ENCODE measurements at regions not wholly inside any gene's neighbourhood (a gene's known extent, or its start where the extent isn't known, plus 50 kb on each side); places are given as distances from the start of the nearest gene placed in this dataset.
"Not testable (repeated sequence)": the region's sequence is repeated elsewhere in the genome, so short reads cannot be mapped to it uniquely, and the experiment has no call there.

- ATAC-seq = no peak
- Mint-ChIP-seq H3K27me3 (no peaks in the 10 kb centered on the region), H3K36me3 (ENCODE audit: low read depth) (no peaks in the 10 kb centered on the region), H3K4me3 (no peak overlapping the region), H3K4me1 (no peaks in the 10 kb centered on the region), H3K27ac (no peak overlapping the region), H3K9me3 (ENCODE audit: low read depth) (no peaks in the 10 kb centered on the region)
- POLR2A ChIA-PET = no interaction called here
- CTCF ChIA-PET = no interaction called here
- intact Hi-C loops (cut with DNase I, micrococcal nuclease) = no loop called here
- no peak for DNase-seq
Observed at GRCh38 chr4:188781655-188782054, 642.4 kb downstream of the TRIML1 start.

DNA sequence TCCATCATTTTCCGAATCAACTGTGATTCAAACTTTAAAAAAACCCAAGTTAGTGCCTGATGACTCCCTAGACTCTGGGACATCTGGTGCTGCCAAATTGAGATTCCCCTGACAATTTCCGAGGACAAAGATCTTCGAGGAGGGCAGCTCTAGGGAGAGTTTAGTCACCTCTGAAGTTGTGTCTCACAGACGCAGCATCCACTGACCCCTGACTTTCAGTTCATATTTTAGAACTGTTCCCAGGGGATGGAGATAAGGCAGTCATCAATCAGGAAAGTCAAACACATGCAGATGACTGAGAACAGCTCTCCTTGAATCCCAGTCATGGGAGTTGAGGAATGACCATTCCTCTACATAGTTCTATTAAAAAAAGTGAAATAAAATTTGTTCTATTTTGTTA lies 643.9 kb downstream of the TRIML1 start:
- Mint-ChIP-seq H3K27me3 (no peaks in the 10 kb centered on the region), H3K9me3 (ENCODE audit: low read depth) (no peaks in the 10 kb centered on the region), H3K27ac (no peak overlapping the region), H3K4me1 (no peaks in the 10 kb centered on the region), H3K36me3 (ENCODE audit: low read depth) (no peaks in the 10 kb centered on the region), H3K4me3 (no peak overlapping the region)
- ChIA-PET CTCF (no interaction called here), POLR2A (no interaction called here)
- DNase-seq = no peak
- intact Hi-C loops (cut with DNase I, micrococcal nuclease) = no loop called here
- no peak for ATAC-seq

GRCh38 chr4:188783606-188784160 lies 644.4 kb downstream of the TRIML1 start:
- H3K9me3 Mint-ChIP-seq (ENCODE audit: low read depth) = peaks cover 2% of the 10 kb centered on the region
- no peaks in the 10 kb centered on the region for H3K4me1 Mint-ChIP-seq
- H3K36me3 Mint-ChIP-seq (ENCODE audit: low read depth) = no peaks in the 10 kb centered on the region
- no peak overlapping the region for H3K27ac Mint-ChIP-seq
- CTCF ChIA-PET = no interaction called here
- no peak overlapping the region for H3K4me3 Mint-ChIP-seq
- intact Hi-C loops (cut with DNase I, micrococcal nuclease) = no loop called here
- POLR2A ChIA-PET = no interaction called here
- H3K27me3 Mint-ChIP-seq = no peaks in the 10 kb centered on the region
- DNase-seq = no peak
- ATAC-seq = no peak

- H3K27me3 Mint-ChIP-seq; CTCF ChIA-PET; H3K36me3 Mint-ChIP-seq (ENCODE audit: low read depth); DNase-seq; H3K4me3 Mint-ChIP-seq; H3K9me3 Mint-ChIP-seq (ENCODE audit: low read depth); H3K4me1 Mint-ChIP-seq; POLR2A ChIA-PET; ATAC-seq; intact Hi-C loops (cut with DNase I, micrococcal nuclease); H3K27ac Mint-ChIP-seq: not testable (repeated sequence)
Observed at GRCh38 chr4:188796600-188796999, 657.4 kb downstream of the TRIML1 start.

DNA sequence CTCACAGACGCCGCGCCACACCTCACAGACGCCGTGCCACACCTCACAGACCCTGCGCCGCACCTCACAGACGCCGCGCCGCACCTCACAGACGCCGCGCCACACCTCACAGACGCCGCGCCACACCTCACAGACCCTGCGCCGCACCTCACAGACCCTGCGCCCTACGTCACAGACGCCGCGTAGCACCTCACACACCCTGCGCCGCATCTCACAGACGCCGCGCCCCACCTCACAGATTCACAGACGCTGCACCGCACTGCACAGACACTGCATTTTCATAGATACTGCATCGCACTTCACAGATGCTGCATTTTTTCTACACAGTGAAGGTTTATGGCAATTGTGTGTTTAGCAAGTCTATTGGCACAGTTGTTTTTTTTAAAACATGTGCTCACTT lies 657.8 kb downstream of the TRIML1 start:
- H3K36me3 Mint-ChIP-seq (ENCODE audit: low read depth); H3K27me3 Mint-ChIP-seq; H3K9me3 Mint-ChIP-seq (ENCODE audit: low read depth); H3K27ac Mint-ChIP-seq; ATAC-seq; DNase-seq; POLR2A ChIA-PET; H3K4me3 Mint-ChIP-seq; CTCF ChIA-PET; H3K4me1 Mint-ChIP-seq; intact Hi-C loops (cut with DNase I, micrococcal nuclease): not testable (repeated sequence)

DNA sequence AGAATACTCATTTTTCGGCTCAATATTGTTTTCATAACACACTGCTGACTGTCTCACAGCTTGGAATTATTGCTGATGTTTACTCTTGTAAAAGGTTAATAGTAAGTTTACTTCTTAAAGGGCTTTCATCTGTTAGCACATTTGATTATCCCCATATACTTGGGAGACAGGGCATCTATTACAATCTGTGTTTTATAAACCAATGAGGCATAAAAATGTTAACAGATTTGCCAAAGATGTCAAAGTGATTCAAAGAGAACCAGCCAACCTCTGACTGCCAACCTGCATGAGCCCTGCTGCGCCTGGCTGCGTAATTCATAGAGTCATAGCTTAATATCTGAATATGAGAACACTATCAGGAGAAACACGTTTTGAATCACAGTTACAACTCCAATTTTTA lies 665.6 kb downstream of the TRIML1 start:
- H3K27ac Mint-ChIP-seq = no peak overlapping the region
- no peak overlapping the region for H3K4me3 Mint-ChIP-seq
- intact Hi-C loops (cut with DNase I, micrococcal nuclease) = no loop called here
- peaks cover 3% of the 10 kb centered on the region for H3K9me3 Mint-ChIP-seq (ENCODE audit: low read depth)
- ATAC-seq (no peak), DNase-seq (no peak)
- POLR2A ChIA-PET = no interaction called here
- H3K36me3 Mint-ChIP-seq (ENCODE audit: low read depth) = no peaks in the 10 kb centered on the region
- CTCF ChIA-PET = no interaction called here
- H3K4me1 Mint-ChIP-seq = no peaks in the 10 kb centered on the region
- no peaks in the 10 kb centered on the region for H3K27me3 Mint-ChIP-seq

GRCh38 chr4:188811121-188811520 lies 671.9 kb downstream of the TRIML1 start:
- H3K9me3 Mint-ChIP-seq (ENCODE audit: low read depth) = peaks cover 8% of the 10 kb centered on the region
- H3K27me3 Mint-ChIP-seq = no peaks in the 10 kb centered on the region
- ATAC-seq (no peak), DNase-seq (no peak)
- intact Hi-C loops (cut with DNase I, micrococcal nuclease) = no loop called here
- H3K27ac Mint-ChIP-seq = no peak overlapping the region
- no peaks in the 10 kb centered on the region for H3K36me3 Mint-ChIP-seq (ENCODE audit: low read depth)
- H3K4me3 Mint-ChIP-seq = no peak overlapping the region
- ChIA-PET POLR2A (no interaction called here), CTCF (no interaction called here)
- no peaks in the 10 kb centered on the region for H3K4me1 Mint-ChIP-seq

- ATAC-seq = no peak
- Mint-ChIP-seq H3K36me3 (ENCODE audit: low read depth) (no peaks in the 10 kb centered on the region), H3K4me3 (no peak overlapping the region), H3K9me3 (ENCODE audit: low read depth) (peaks cover 8% of the 10 kb centered on the region), H3K27me3 (no peaks in the 10 kb centered on the region), H3K27ac (no peak overlapping the region), H3K4me1 (no peaks in the 10 kb centered on the region)
- ChIA-PET POLR2A (no interaction called here), CTCF (no interaction called here)
- intact Hi-C loops (cut with DNase I, micrococcal nuclease) = no loop called here
- no peak for DNase-seq
Observed at GRCh38 chr4:188812644-188813043, 673.4 kb downstream of the TRIML1 start.

- no peaks in the 10 kb centered on the region for H3K36me3 Mint-ChIP-seq (ENCODE audit: low read depth)
- no peak for ATAC-seq
- ChIA-PET CTCF (no interaction called here), POLR2A (no interaction called here)
- H3K27ac Mint-ChIP-seq = no peak overlapping the region
- H3K4me1 Mint-ChIP-seq = no peaks in the 10 kb centered on the region
- peaks cover 2% of the 10 kb centered on the region for H3K9me3 Mint-ChIP-seq (ENCODE audit: low read depth)
- no peak for DNase-seq
- H3K27me3 Mint-ChIP-seq = no peaks in the 10 kb centered on the region
- H3K4me3 Mint-ChIP-seq = no peak overlapping the region
- intact Hi-C loops (cut with DNase I, micrococcal nuclease) = no loop called here
Observed at GRCh38 chr4:188818300-188818699, 679.1 kb downstream of the TRIML1 start.

GRCh38 chr4:188819233-188819632 lies 680.0 kb downstream of the TRIML1 start:
- intact Hi-C loops (cut with DNase I, micrococcal nuclease) = no loop called here
- POLR2A ChIA-PET = no interaction called here
- CTCF ChIA-PET = no interaction called here
- H3K36me3 Mint-ChIP-seq (ENCODE audit: low read depth) = no peaks in the 10 kb centered on the region
- no peak overlapping the region for H3K4me3 Mint-ChIP-seq
- ATAC-seq (no peak), DNase-seq (no peak)
- no peaks in the 10 kb centered on the region for H3K9me3 Mint-ChIP-seq (ENCODE audit: low read depth)
- no peaks in the 10 kb centered on the region for H3K27me3 Mint-ChIP-seq
- H3K27ac Mint-ChIP-seq = no peak overlapping the region
- H3K4me1 Mint-ChIP-seq = no peaks in the 10 kb centered on the region

GRCh38 chr4:188821500-188821899 lies 682.3 kb downstream of the TRIML1 start:
- H3K9me3 Mint-ChIP-seq (ENCODE audit: low read depth) = no peaks in the 10 kb centered on the region
- no peaks in the 10 kb centered on the region for H3K36me3 Mint-ChIP-seq (ENCODE audit: low read depth)
- ChIA-PET POLR2A (no interaction called here), CTCF (no interaction called here)
- H3K27me3 Mint-ChIP-seq = no peaks in the 10 kb centered on the region
- H3K4me3 Mint-ChIP-seq = no peak overlapping the region
- H3K4me1 Mint-ChIP-seq = no peaks in the 10 kb centered on the region
- DNase-seq (no peak), ATAC-seq (no peak)
- H3K27ac Mint-ChIP-seq = no peak overlapping the region
- intact Hi-C loops (cut with DNase I, micrococcal nuclease) = no loop called here

DNA sequence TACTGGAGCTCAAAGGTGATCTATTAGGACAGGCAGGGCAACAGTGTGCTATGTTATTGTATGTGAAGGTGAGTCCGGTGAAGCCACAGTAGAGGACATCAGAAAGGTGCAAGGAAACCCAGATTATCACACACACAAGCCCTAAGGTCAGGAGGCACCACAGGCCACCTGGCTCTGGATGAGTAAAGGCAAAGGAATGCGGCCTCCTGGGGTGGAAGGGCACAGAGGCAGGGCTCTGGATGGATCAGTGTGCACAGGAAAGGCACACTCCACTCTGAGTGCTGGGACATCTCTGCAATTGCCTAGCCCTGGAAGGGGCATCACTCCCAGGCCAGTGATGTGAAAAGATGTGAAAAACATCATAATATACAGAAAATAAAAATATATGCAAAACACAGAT lies 683.5 kb downstream of the TRIML1 start:
- H3K9me3 Mint-ChIP-seq (ENCODE audit: low read depth) = no peaks in the 10 kb centered on the region
- POLR2A ChIA-PET = no interaction called here
- DNase-seq (no peak), ATAC-seq (no peak)
- CTCF ChIA-PET = no interaction called here
- H3K36me3 Mint-ChIP-seq (ENCODE audit: low read depth) = no peaks in the 10 kb centered on the region
- no peaks in the 10 kb centered on the region for H3K4me1 Mint-ChIP-seq
- no peak overlapping the region for H3K27ac Mint-ChIP-seq
- intact Hi-C loops (cut with DNase I, micrococcal nuclease) = no loop called here
- H3K4me3 Mint-ChIP-seq = no peak overlapping the region
- H3K27me3 Mint-ChIP-seq = no peaks in the 10 kb centered on the region

DNA sequence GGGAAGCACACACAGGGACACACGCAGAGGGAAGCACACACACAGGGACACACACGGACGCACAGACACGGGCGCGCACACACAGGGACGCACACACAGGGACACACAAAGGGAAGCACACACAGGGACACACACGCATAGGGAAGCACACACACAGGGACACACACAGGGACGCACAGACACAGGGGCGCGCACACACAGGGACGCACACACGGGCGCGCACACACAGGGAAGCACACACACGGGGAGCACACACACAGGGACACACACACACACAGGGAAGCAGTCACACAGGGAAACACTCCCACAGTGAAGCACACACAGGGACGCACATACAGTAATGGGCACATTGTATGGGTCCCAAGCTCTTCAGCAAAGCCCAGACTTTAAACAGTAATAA lies 685.3 kb downstream of the TRIML1 start:
- Mint-ChIP-seq H3K27me3 (no peaks in the 10 kb centered on the region), H3K36me3 (ENCODE audit: low read depth) (no peaks in the 10 kb centered on the region), H3K4me3 (no peak overlapping the region), H3K4me1 (no peaks in the 10 kb centered on the region), H3K27ac (no peak overlapping the region), H3K9me3 (ENCODE audit: low read depth) (peaks cover 2% of the 10 kb centered on the region)
- ATAC-seq = no peak
- CTCF ChIA-PET = no interaction called here
- no peak for DNase-seq
- intact Hi-C loops (cut with DNase I, micrococcal nuclease) = no loop called here
- POLR2A ChIA-PET = no interaction called here
